ENCODE measurements at regions not wholly inside any gene's neighbourhood (a gene's known extent, or its start where the extent isn't known, plus 50 kb on each side); places are given as distances from the start of the nearest gene placed in this dataset.
"Not testable (repeated sequence)": the region's sequence is repeated elsewhere in the genome, so short reads cannot be mapped to it uniquely, and the experiment has no call there.

- no peak for DNase-seq (ENCODE audit: low read depth, low spot score)
- CTCF ChIA-PET = no interaction called here
- no peak overlapping the region for H3K4me3 ChIP-seq (ENCODE audit: low read depth, low read length)
- TF ChIP-seq CTCF (IDR thresholded peaks at IDR 0.05; ENCODE audit: insufficient read depth, low read length, missing control alignments) = no peak
- POLR2A ChIA-PET = no interaction called here
Measured at GRCh38 chr3:112755845-112756613, 90.6 kb downstream of the CD200R1L start.

- POLR2A ChIA-PET; H3K4me3 ChIP-seq (ENCODE audit: low read depth, low read length); CTCF ChIA-PET; DNase-seq (ENCODE audit: low read depth, low spot score): not testable (repeated sequence)
Measured at GRCh38 chr3:112755046-112755445, 91.6 kb downstream of the CD200R1L start.

GRCh38 chr3:112751564-112752512 lies 94.8 kb downstream of the CD200R1L start:
- TF ChIP-seq CTCF (IDR thresholded peaks at IDR 0.05; ENCODE audit: insufficient read depth, low read length, missing control alignments) = no peak
- ChIA-PET POLR2A (interaction anchor here (0.9 kb wide), 1 partner anchor 98 kb away, joined by 4 read pairs; no protein-coding TSS in a partner anchor), CTCF (interaction anchor here (1.2 to 8.5 kb wide), 2 partner anchors 9 to 16 kb away, joined by 5 to 101 read pairs; no protein-coding TSS in a partner anchor)
- no peak overlapping the region for H3K4me3 ChIP-seq (ENCODE audit: low read depth, low read length)
- DNase-seq (ENCODE audit: low read depth, low spot score) = no peak

- ChIA-PET POLR2A (interaction anchor here (0.7 kb wide), 1 partner anchor 28 kb away, joined by 4 read pairs; no protein-coding TSS in a partner anchor), CTCF (interaction anchor here (1.2 to 8.5 kb wide), 2 partner anchors 10 to 15 kb away, joined by 5 to 101 read pairs; no protein-coding TSS in a partner anchor)
- no peak for TF ChIP-seq CTCF (IDR thresholded peaks at IDR 0.05; ENCODE audit: insufficient read depth, low read length, missing control alignments)
- no peak overlapping the region for H3K4me3 ChIP-seq (ENCODE audit: low read depth, low read length)
- no peak for DNase-seq (ENCODE audit: low read depth, low spot score)
Measured at GRCh38 chr3:112751061-112751460, 95.6 kb downstream of the CD200R1L start.

- POLR2A ChIA-PET = interaction anchor here (0.8 to 0.9 kb wide), 2 partner anchors 14 to 94 kb away, joined by 3 read pairs; no protein-coding TSS in a partner anchor
Measured at GRCh38 chr3:112747624-112748023, 99.0 kb downstream of the CD200R1L start.

More at GRCh38 chr3:112747624-112748023, 99.0 kb downstream of the CD200R1L start:
- CTCF ChIA-PET = interaction anchor here (0.9 to 8.5 kb wide), 6 partner anchors 11 to 109 kb away, joined by 3 to 101 read pairs (median 6); no protein-coding TSS in a partner anchor
- TF ChIP-seq CTCF (IDR thresholded peaks at IDR 0.05; ENCODE audit: insufficient read depth, low read length, missing control alignments) = no peak
- no peak for DNase-seq (ENCODE audit: low read depth, low spot score)
- no peak overlapping the region for H3K4me3 ChIP-seq (ENCODE audit: low read depth, low read length)

Measured in AG04449 (cell line).